Stomach (tissue), 4 donors: ENCODE measurements at regions not wholly inside any gene's neighbourhood (a gene's known extent, or its start where the extent isn't known, plus 50 kb on each side); places are given as distances from the start of the nearest gene placed in this dataset.

Experiments used
- EP300 ChIP-seq: sonication (generic); formaldehyde crosslinking; IDR thresholded peaks from one replicate; pipeline ENCODE4 v1.6.1; 2017; ENCODE audit warnings: antibody characterized with exemption
- TF ChIP-seq, protein P1 (sequence below), 7 experiments: fragments of 450-650 bp in 4 of 7; fragments of 200-600 bp in 3 of 7; sonication (generic) in 3 of 7; IDR thresholded peaks; one replicate each; pipeline ENCODE4 v1.5.1; 2016 to 2019; ENCODE audit warnings: antibody characterized with exemption in 7 of 7, control low read depth in 2 of 7, mild to moderate bottlenecking in 1 of 7

- TF ChIP-seq, protein P1, sequence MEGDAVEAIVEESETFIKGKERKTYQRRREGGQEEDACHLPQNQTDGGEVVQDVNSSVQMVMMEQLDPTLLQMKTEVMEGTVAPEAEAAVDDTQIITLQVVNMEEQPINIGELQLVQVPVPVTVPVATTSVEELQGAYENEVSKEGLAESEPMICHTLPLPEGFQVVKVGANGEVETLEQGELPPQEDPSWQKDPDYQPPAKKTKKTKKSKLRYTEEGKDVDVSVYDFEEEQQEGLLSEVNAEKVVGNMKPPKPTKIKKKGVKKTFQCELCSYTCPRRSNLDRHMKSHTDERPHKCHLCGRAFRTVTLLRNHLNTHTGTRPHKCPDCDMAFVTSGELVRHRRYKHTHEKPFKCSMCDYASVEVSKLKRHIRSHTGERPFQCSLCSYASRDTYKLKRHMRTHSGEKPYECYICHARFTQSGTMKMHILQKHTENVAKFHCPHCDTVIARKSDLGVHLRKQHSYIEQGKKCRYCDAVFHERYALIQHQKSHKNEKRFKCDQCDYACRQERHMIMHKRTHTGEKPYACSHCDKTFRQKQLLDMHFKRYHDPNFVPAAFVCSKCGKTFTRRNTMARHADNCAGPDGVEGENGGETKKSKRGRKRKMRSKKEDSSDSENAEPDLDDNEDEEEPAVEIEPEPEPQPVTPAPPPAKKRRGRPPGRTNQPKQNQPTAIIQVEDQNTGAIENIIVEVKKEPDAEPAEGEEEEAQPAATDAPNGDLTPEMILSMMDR (IDR thresholded peaks at IDR 0.05) = no peak
- TF ChIP-seq EP300 = no peak
Measured at GRCh38 chr18:30712383-30712782, 330.2 kb downstream of the DSC3 start.
